ENCODE measurements at regions not wholly inside any gene's neighbourhood (a gene's known extent, or its start where the extent isn't known, plus 50 kb on each side); places are given as distances from the start of the nearest gene placed in this dataset.

DNA sequence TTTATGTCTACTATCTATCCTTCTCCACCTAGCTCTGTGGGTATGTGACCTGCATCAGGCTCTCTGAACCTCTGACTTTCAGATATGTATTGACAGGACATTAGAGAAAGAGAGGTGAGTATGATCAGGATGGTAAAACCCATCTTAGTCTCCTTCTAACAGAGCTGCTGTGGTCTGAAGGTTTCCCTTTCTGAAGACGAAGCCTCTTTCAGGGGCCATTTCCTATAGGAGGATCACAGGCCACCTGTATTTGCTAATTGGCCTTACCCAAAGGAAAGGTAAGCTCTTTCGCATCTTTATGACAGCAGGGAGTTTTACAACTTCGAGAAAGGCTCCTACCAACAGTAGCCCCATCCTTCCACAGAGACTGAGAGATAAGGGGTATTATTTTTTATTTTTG is 442.9 kb downstream of the KCNJ3 start (continued):
- TF ChIP-seq PRDM1 (tag by site-specific recombination; IDR thresholded peaks at IDR 0.05) (no peak), ZNF221 (tag by site-specific recombination; IDR thresholded peaks at IDR 0.05; ENCODE audit: borderline replicate concordance) (no peak)

DNA sequence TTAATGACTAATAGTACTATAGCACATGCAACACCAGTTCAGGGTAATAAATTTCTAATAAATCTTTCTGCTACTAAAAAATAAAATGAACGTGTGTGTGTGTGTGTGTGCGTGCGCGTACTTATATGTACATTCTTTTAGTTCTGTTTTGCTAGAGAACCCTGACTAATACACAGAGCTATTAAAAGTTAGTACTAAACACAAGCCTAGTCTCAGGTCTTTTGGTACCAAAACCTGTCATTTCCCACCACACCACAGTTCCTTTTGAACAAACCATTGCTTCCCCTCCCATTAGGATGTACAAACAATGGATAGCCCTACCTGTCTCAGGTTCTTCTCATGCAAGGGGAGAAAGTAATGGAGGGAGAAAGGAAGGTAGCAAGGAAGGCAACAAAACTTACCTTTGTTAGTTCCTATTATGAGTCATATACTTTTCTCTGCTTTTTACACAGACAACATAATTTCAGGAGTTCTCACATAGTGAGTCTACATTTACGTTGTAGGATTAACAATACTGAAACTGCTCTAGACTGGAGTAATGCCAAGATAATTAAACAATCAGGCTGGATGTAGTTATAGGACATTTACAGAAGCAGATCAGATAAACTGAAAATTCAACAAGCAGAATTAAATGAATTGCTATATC is 427.2 kb downstream of the KCNJ3 start:
- CTCF ChIA-PET: no interaction called here
- no peak overlapping the region for H3K27ac ChIP-seq (ENCODE audit: extremely low read depth, low read depth, low read length)
- no peaks in the 10 kb centered on the region; a peak in 1 of 3 replicates for H3K36me3 ChIP-seq (ENCODE audit: control insufficient read depth in 2 of 2, insufficient read depth in 1 of 2, low read length in 2 of 2)
- H3K4me1 ChIP-seq (ENCODE audit: control insufficient read depth, insufficient read depth, low read length): no peaks in the 10 kb centered on the region
- POLR2A ChIA-PET: no interaction called here
- no peak for TF ChIP-seq ZNF184 (tag by site-specific recombination; IDR thresholded peaks at IDR 0.05)
- TF ChIP-seq HOXA7 (CRISPR knock-in tag; IDR thresholded peaks at IDR 0.05; ENCODE audit: borderline replicate concordance): no peak
- no peak for TF ChIP-seq ZNF777 (tag by site-specific recombination; IDR thresholded peaks at IDR 0.05; ENCODE audit: borderline replicate concordance)
- TF ChIP-seq KLF1 (tag by site-specific recombination; IDR thresholded peaks at IDR 0.05): no peak
- TF ChIP-seq ZNF133 (tag by site-specific recombination; IDR thresholded peaks at IDR 0.05): no peak
- TF ChIP-seq ZNF830 (tag by site-specific recombination; IDR thresholded peaks at IDR 0.05; ENCODE audit: low read depth): no peak
- no peak for TF ChIP-seq ZEB2 (tag by site-specific recombination; IDR thresholded peaks at IDR 0.05)
- no peak for TF ChIP-seq MYNN (tag by site-specific recombination; IDR thresholded peaks at IDR 0.05; ENCODE audit: borderline replicate concordance)
- H3K4me3 ChIP-seq (ENCODE audit: low read depth, low read length): no peak overlapping the region
- H3K9me3 ChIP-seq (ENCODE audit: control insufficient read depth, insufficient read depth, low read depth, low read length): no peaks in the 10 kb centered on the region

DNA sequence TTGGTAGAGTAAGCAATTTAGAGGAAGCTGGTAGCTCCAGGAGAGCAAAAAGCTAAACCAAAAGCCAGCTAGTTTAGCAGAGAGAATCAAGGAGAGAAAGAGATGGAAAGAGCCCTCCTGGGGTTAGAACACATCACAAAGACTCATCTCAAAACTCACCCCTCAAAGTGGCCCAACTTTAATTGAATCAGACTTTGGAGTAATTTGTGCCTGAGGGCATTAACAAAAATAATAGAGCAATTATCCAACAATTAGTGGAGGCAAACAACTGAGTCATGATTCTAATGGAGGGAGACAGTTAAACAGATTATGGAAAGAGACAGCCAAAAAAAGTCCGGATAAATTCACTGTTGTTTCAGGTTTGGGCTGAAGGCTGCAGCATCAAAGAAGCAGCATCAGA is 417.4 kb downstream of the KCNJ3 start:
- Histone ChIP-seq H3K27ac (ENCODE audit: extremely low read depth, low read depth, low read length) (no peak overlapping the region), H3K9me3 (ENCODE audit: control insufficient read depth, insufficient read depth, low read depth, low read length) (no peaks in the 10 kb centered on the region), H3K4me3 (ENCODE audit: low read depth, low read length) (no peak overlapping the region), H3K4me1 (ENCODE audit: control insufficient read depth, insufficient read depth, low read length) (no peaks in the 10 kb centered on the region), H3K36me3 (ENCODE audit: control insufficient read depth in 2 of 2, insufficient read depth in 1 of 2, low read length in 2 of 2) (no peaks in the 10 kb centered on the region)
- TF ChIP-seq, protein P1, sequence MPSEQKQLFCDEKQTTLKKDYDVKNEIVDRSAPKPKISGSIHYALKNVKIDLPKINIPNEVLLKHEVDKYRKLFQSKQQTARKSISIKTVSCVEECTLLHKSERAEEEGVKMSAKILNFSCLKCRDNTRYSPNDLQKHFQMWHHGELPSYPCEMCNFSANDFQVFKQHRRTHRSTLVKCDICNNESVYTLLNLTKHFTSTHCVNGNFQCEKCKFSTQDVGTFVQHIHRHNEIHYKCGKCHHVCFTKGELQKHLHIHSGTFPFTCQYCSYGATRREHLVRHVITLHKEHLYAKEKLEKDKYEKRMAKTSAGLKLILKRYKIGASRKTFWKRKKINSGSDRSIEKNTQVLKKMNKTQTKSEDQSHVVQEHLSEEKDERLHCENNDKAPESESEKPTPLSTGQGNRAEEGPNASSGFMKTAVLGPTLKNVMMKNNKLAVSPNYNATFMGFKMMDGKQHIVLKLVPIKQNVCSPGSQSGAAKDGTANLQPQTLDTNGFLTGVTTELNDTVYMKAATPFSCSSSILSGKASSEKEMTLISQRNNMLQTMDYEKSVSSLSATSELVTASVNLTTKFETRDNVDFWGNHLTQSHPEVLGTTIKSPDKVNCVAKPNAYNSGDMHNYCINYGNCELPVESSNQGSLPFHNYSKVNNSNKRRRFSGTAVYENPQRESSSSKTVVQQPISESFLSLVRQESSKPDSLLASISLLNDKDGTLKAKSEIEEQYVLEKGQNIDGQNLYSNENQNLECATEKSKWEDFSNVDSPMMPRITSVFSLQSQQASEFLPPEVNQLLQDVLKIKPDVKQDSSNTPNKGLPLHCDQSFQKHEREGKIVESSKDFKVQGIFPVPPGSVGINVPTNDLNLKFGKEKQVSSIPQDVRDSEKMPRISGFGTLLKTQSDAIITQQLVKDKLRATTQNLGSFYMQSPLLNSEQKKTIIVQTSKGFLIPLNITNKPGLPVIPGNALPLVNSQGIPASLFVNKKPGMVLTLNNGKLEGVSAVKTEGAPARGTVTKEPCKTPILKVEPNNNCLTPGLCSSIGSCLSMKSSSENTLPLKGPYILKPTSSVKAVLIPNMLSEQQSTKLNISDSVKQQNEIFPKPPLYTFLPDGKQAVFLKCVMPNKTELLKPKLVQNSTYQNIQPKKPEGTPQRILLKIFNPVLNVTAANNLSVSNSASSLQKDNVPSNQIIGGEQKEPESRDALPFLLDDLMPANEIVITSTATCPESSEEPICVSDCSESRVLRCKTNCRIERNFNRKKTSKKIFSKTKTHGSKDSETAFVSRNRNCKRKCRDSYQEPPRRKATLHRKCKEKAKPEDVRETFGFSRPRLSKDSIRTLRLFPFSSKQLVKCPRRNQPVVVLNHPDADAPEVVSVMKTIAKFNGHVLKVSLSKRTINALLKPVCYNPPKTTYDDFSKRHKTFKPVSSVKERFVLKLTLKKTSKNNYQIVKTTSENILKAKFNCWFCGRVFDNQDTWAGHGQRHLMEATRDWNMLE (tag by site-specific recombination; conservative IDR thresholded peaks at IDR 0.05; ENCODE audit: low read depth): no peak
- TF ChIP-seq ZNF791 (tag by site-specific recombination; IDR thresholded peaks at IDR 0.05) (no peak), ZNF501 (tag by site-specific recombination; IDR thresholded peaks at IDR 0.05) (no peak), KLF8 (tag by site-specific recombination; IDR thresholded peaks at IDR 0.05) (no peak), ZNF146 (tag by site-specific recombination; IDR thresholded peaks at IDR 0.05) (no peak), ZNF596 (tag by site-specific recombination; IDR thresholded peaks at IDR 0.05) (no peak), REPIN1 (tag by site-specific recombination; IDR thresholded peaks at IDR 0.05; ENCODE audit: low read depth) (no peak), GLIS2 (tag by site-specific recombination; IDR thresholded peaks at IDR 0.05) (no peak), ZNF248 (tag by site-specific recombination; IDR thresholded peaks at IDR 0.05) (no peak), RBAK (tag by site-specific recombination; IDR thresholded peaks at IDR 0.05) (no peak)
- TF ChIP-seq, protein P2, sequence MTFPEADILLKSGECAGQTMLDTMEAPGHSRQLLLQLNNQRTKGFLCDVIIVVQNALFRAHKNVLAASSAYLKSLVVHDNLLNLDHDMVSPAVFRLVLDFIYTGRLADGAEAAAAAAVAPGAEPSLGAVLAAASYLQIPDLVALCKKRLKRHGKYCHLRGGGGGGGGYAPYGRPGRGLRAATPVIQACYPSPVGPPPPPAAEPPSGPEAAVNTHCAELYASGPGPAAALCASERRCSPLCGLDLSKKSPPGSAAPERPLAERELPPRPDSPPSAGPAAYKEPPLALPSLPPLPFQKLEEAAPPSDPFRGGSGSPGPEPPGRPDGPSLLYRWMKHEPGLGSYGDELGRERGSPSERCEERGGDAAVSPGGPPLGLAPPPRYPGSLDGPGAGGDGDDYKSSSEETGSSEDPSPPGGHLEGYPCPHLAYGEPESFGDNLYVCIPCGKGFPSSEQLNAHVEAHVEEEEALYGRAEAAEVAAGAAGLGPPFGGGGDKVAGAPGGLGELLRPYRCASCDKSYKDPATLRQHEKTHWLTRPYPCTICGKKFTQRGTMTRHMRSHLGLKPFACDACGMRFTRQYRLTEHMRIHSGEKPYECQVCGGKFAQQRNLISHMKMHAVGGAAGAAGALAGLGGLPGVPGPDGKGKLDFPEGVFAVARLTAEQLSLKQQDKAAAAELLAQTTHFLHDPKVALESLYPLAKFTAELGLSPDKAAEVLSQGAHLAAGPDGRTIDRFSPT (tag by site-specific recombination; IDR thresholded peaks at IDR 0.05): no peak
- POLR2A ChIA-PET: no interaction called here
- CTCF ChIA-PET: no interaction called here
